ENCODE measurements at regions not wholly inside any gene's neighbourhood (a gene's known extent, or its start where the extent isn't known, plus 50 kb on each side); places are given as distances from the start of the nearest gene placed in this dataset.

- H3K23ac ChIP-seq (ENCODE audit: low read depth, low read length): no peak overlapping the region
- no peak overlapping the region for H2AK9ac ChIP-seq (replicated peaks; ENCODE audit: low read depth, low read length, poor library complexity)
- no peaks in the 10 kb centered on the region for H3K36me3 ChIP-seq (ENCODE audit: control insufficient read depth, insufficient read depth, low read length)
- no CpG with 5 or more reads among the region's 3 CpGs for WGBS, 2 experiments (ENCODE audit: extremely low coverage in 2 of 2, insufficient read length in 1 of 2)
- no peak overlapping the region for H2BK120ac ChIP-seq (ENCODE audit: low read depth, low read length)
- H2BK20ac ChIP-seq (ENCODE audit: low read depth, low read length): no peak overlapping the region
- H4K91ac ChIP-seq (ENCODE audit: insufficient read depth, low read depth, low read length): no peak overlapping the region
- no peak overlapping the region for H3K14ac ChIP-seq (replicated peaks; ENCODE audit: low read depth, low read length)
- POLR2A ChIA-PET (ENCODE audit: unreplicated experiment): no interaction called here
- no peaks in the 10 kb centered on the region for H3K27me3 ChIP-seq (ENCODE audit: control insufficient read depth, insufficient read depth, low read length)
- dilution Hi-C loops (cut with HindIII; ENCODE audit: low sequenced_read_pairs, unreplicated experiment) (no loop called here), in situ Hi-C loops (cut with MboI; ENCODE audit: low sequenced_read_pairs) (no loop called here), intact Hi-C loops (cut with micrococcal nuclease) (no loop called here)
- CTCF ChIA-PET: interaction anchor here (1.6 kb wide), 1 partner anchor 10 kb away, joined by 6 read pairs; no protein-coding TSS in a partner anchor
- no peaks in the 10 kb centered on the region for H3K9me3 ChIP-seq (ENCODE audit: control insufficient read depth, insufficient read depth, low read length)
- no peak overlapping the region for H3K56ac ChIP-seq (ENCODE audit: extremely low read depth, insufficient read depth, low read length)
- ATAC-seq (ENCODE audit: low read depth): no peak
- no peak overlapping the region for H3K27ac ChIP-seq (ENCODE audit: insufficient read depth, low read length)
- H3K4me2 ChIP-seq (ENCODE audit: low read depth, low read length): no peak overlapping the region
- no peak overlapping the region for H4K5ac ChIP-seq (ENCODE audit: low read depth, low read length)
- no peak overlapping the region for H3K18ac ChIP-seq (ENCODE audit: low read depth, low read length)
- H2BK5ac ChIP-seq (ENCODE audit: low read depth, low read length, poor library complexity, severe bottlenecking): no peak overlapping the region
- H2BK15ac ChIP-seq (ENCODE audit: low read depth, low read length): no peak overlapping the region
- no peaks in the 10 kb centered on the region for H3K4me1 ChIP-seq (ENCODE audit: control insufficient read depth, insufficient read depth, low read length)
- no peak overlapping the region for H2AFZ ChIP-seq (replicated peaks; ENCODE audit: low read length, poor library complexity)
- BruUV-seq (replicated peaks): no TSS peak
- no peaks in the 10 kb centered on the region for H3K9me1 ChIP-seq (ENCODE audit: insufficient read depth, low read length)
- H2AK5ac ChIP-seq (ENCODE audit: low read depth, low read length): no peak overlapping the region
- TF ChIP-seq SMC3 (IDR thresholded peaks at IDR 0.05; ENCODE audit: low read depth, low read length): no peak
- TF ChIP-seq POLR2A (IDR thresholded peaks at IDR 0.05; ENCODE audit: low read depth, low read length): no peak
- TF ChIP-seq MAFK (IDR thresholded peaks at IDR 0.05; ENCODE audit: low read depth, low read length): no peak
- H3K4ac ChIP-seq (ENCODE audit: low read depth, low read length): no peak overlapping the region
- no peak overlapping the region for H3K9ac ChIP-seq (ENCODE audit: low read depth, low read length)
- H3K4me3 ChIP-seq (ENCODE audit: insufficient read depth, low read depth, low read length): no peak overlapping the region
- DNase-seq: no peak
- H3K79me1 ChIP-seq (ENCODE audit: low read depth in 1 of 2, low read length in 2 of 2): no peaks in the 10 kb centered on the region
- no peak overlapping the region for H4K8ac ChIP-seq (ENCODE audit: low read depth in 2 of 2, low read length in 2 of 2)
- no peaks in the 10 kb centered on the region for H4K20me1 ChIP-seq (ENCODE audit: insufficient read depth, low read length)
Measured at GRCh38 chr4:156280686-156281085, 327.0 kb upstream of the CTSO start.
